ENCODE measurements at regions not wholly inside any gene's neighbourhood (a gene's known extent, or its start where the extent isn't known, plus 50 kb on each side); places are given as distances from the start of the nearest gene placed in this dataset.

DNA sequence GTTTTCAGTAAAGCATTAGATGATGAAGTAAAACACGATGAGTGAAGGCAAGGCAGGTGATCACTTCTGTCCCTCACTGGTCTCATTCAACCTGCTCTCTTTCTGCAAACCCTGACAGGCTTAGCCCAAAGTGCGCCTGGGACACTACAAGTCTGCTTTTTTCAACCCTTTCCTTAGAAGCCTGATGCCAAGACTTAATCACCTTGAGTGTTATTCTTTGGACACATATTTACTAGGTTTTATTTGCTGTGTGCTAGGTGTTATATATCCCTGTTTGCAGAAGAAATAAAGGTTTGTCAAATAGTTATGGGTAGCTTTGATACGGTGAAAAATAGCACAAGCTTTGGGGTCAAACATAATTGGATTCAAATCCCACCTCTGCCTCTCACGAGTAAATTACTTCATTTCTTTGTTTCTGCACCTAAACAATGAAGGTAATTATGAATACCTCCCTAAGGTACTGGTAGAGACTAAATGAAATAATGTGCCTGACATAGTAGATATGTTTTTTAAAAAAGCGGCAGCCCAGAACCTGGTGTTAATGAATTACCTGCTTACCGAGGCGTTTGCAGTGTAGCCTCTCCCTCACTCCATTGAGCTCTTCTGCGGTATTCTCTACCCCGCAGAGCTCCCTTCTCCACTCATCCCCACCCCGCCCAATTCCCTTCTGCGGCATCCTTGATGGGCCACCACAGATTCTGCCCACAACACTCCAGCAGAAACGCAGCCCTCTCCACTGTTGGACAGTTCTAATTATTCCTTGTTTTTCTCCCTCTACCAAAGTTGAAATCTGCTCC, 269.0 kb upstream of the TPM1 start:
- Histone ChIP-seq H3K36me3 (peaks cover 0 to 13% of the 10 kb centered on the region in 2 donors), H3K9me3 (no peaks in the 10 kb centered on the region), H3K27ac (no peak overlapping the region), H3K4me3 (no peak overlapping the region), H3K4me1 (no peaks in the 10 kb centered on the region), H3K27me3 (no peaks in the 10 kb centered on the region)
- TF ChIP-seq POLR2A (IDR thresholded peaks at IDR 0.05) = no peak
- TF ChIP-seq, protein P1, sequence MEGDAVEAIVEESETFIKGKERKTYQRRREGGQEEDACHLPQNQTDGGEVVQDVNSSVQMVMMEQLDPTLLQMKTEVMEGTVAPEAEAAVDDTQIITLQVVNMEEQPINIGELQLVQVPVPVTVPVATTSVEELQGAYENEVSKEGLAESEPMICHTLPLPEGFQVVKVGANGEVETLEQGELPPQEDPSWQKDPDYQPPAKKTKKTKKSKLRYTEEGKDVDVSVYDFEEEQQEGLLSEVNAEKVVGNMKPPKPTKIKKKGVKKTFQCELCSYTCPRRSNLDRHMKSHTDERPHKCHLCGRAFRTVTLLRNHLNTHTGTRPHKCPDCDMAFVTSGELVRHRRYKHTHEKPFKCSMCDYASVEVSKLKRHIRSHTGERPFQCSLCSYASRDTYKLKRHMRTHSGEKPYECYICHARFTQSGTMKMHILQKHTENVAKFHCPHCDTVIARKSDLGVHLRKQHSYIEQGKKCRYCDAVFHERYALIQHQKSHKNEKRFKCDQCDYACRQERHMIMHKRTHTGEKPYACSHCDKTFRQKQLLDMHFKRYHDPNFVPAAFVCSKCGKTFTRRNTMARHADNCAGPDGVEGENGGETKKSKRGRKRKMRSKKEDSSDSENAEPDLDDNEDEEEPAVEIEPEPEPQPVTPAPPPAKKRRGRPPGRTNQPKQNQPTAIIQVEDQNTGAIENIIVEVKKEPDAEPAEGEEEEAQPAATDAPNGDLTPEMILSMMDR (IDR thresholded peaks at IDR 0.05) = no peak
- no peak for TF ChIP-seq POLR2AphosphoS5 (IDR thresholded peaks at IDR 0.05; ENCODE audit: insufficient read depth in 1 of 2, low read depth in 1 of 2)
- DNase-seq (ENCODE audit: extremely low spot score in 2 of 2) = no peak
- intact Hi-C loops (cut with DNase I) = loop anchor here (10.0 kb wide), 1 partner anchor 91 kb away; no protein-coding TSS in a partner anchor

DNA sequence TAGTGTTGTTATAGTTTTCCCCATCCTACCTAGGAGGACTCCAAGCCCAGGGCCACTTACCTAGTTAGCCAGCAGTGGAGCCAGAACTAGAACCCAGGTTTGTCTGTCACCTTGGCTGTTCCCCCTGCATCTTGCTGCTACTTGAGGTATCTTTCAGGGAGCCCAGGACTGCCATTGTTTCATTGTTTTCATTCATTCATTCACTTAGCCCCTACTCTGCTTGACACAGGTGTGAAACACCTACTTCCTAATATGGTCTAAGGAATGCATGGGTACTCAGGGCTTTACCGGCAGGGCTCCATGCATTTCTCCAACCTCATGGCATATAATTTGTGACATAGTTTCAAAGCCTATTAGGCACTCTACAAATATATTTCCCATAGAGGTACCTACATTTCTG, 266.6 kb upstream of the TPM1 start:
- Histone ChIP-seq H3K27me3 (no peaks in the 10 kb centered on the region), H3K4me1 (peaks cover 7% of the 10 kb centered on the region), H3K9me3 (no peaks in the 10 kb centered on the region), H3K4me3 (no peak overlapping the region), H3K27ac (no peak overlapping the region), H3K36me3 (peaks cover 0 to 12% of the 10 kb centered on the region in 2 donors)
- intact Hi-C loops (cut with DNase I) = loop anchor here (10.0 kb wide), 1 partner anchor 89 kb away; no protein-coding TSS in a partner anchor
- TF ChIP-seq, protein P1 (IDR thresholded peaks at IDR 0.05) = no peak
- TF ChIP-seq POLR2AphosphoS5 (IDR thresholded peaks at IDR 0.05; ENCODE audit: insufficient read depth in 1 of 2, low read depth in 1 of 2) (no peak), POLR2A (IDR thresholded peaks at IDR 0.05) (no peak)
- DNase-seq (ENCODE audit: extremely low spot score in 2 of 2) = no peak

DNA sequence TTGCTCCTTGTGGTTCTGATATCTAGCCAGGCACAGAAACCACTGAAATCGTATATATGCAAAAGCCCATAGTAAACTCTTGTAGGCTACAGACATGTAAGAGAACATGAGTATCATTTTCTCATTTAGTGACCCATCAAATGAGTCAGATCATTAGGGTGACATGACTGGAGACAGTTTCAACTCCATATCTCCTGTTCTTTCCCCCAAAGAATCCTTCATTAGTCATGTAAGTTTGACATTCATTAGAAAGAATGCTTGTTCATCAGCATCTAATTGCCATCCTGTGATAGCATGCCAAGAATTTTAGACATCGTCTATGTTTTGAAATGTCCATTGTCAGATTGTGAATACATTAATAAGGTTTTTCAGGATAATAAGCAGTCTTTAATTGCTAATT, 264.9 kb upstream of the TPM1 start:
- TF ChIP-seq POLR2A (IDR thresholded peaks at IDR 0.05) (no peak), POLR2AphosphoS5 (IDR thresholded peaks at IDR 0.05; ENCODE audit: insufficient read depth in 1 of 2, low read depth in 1 of 2) (no peak)
- TF ChIP-seq, protein P1 (IDR thresholded peaks at IDR 0.05) = no peak

DNA sequence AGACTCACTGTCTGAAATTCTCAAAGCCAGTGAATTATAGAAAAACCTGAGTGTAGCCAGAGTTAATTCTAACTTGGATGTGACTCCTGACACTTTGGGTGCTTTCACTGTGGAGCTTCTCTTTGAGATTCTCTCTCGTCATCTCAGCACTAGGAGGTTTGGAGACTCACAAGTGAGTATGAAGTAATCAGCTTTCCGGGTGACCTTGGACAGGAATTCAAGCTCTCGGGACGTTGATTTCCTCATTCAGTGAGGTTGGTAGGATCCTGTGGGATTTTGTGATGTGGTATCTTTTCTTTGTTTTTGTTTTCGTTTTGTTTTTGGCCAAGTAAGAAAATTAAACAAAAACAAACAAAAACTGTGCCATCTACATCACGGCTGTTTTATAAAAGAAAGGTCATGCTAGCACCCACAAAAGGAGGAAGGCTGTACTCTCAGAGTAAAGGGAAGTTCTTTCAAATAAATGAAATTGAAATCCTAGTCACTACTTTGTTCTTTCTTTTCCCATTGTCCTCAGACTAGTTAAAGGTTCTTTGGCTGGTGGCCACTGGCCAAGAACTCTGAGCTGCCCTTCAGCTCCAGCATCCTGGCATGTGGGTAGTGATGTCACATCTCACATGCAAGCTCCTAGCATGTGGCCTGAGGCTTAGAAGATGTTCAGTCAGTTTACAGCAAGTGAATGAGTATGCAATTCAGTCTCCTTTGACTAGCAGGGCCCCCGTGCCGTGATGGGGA, 263.3 kb upstream of the TPM1 start:
- Histone ChIP-seq H3K9me3 (no peaks in the 10 kb centered on the region), H3K36me3 (peaks cover 0 to 4% of the 10 kb centered on the region in 2 donors), H3K27me3 (no peaks in the 10 kb centered on the region), H3K4me1 (peaks cover 20% of the 10 kb centered on the region), H3K4me3 (no peak overlapping the region), H3K27ac (no peak overlapping the region)
- no peak for DNase-seq (ENCODE audit: extremely low spot score in 2 of 2)
- intact Hi-C loops (cut with DNase I) = loop anchor here (10.0 kb wide), 1 partner anchor 86 kb away; no protein-coding TSS in a partner anchor
- TF ChIP-seq, protein P1 (IDR thresholded peaks at IDR 0.05) = no peak
- TF ChIP-seq POLR2AphosphoS5 (IDR thresholded peaks at IDR 0.05; ENCODE audit: insufficient read depth in 1 of 2, low read depth in 1 of 2) = no peak
- TF ChIP-seq POLR2A (IDR thresholded peaks at IDR 0.05) = no peak

More for the DNA sequence above, 264.9 kb upstream of the TPM1 start:
- H3K4me3 ChIP-seq = no peak overlapping the region
- intact Hi-C loops (cut with DNase I) = loop anchor here (10.0 kb wide), 1 partner anchor 87 kb away; no protein-coding TSS in a partner anchor
- peaks cover 0 to 6% of the 10 kb centered on the region in 2 donors for H3K36me3 ChIP-seq
- no peak for DNase-seq (ENCODE audit: extremely low spot score in 2 of 2)
- no peak overlapping the region for H3K27ac ChIP-seq
- H3K9me3 ChIP-seq = no peaks in the 10 kb centered on the region
- H3K27me3 ChIP-seq = no peaks in the 10 kb centered on the region
- H3K4me1 ChIP-seq = peaks cover 19% of the 10 kb centered on the region
